Mesothelial cell of epicardium (in vitro differentiated cells): ENCODE measurements at regions not wholly inside any gene's neighbourhood (a gene's known extent, or its start where the extent isn't known, plus 50 kb on each side); places are given as distances from the start of the nearest gene placed in this dataset.

Source experiments
- DNase-seq, 2 experiments: peaks; one replicate each; pipeline ENCODE4 v3.0.0; 2021; ENCODE audit warnings: low spot score in 2 of 2; ENCODE audit not compliant: unreplicated experiment in 2 of 2
- H3K27ac Mint-ChIP-seq: 2 replicates; pipeline ENCODE4 v1.8.0; 2021; ENCODE audit warnings: mixed read lengths
- H3K27me3 Mint-ChIP-seq: 2 replicates; pipeline ENCODE4 v1.8.0; 2021; ENCODE audit warnings: low read depth, mixed read lengths
- H3K36me3 Mint-ChIP-seq: 2 replicates; pipeline ENCODE4 v1.8.0; 2021; ENCODE audit warnings: mixed read lengths
- H3K4me1 Mint-ChIP-seq: 2 replicates; pipeline ENCODE4 v1.8.0; 2021; ENCODE audit warnings: mixed read lengths
- H3K4me3 Mint-ChIP-seq: 2 replicates; pipeline ENCODE4 v1.8.0; 2021; ENCODE audit warnings: mild to moderate bottlenecking, moderate library complexity, mixed read lengths
- H3K9me3 Mint-ChIP-seq: 2 replicates; pipeline ENCODE4 v1.8.0; 2021; ENCODE audit warnings: mixed read lengths
- TF ChIP-seq, protein P1 (sequence below): fragments of 200-600 bp; sonication (generic); IDR thresholded peaks from one replicate; pipeline ENCODE4 v1.5.0; 2021; ENCODE audit warnings: antibody characterized with exemption; ENCODE audit not compliant: unreplicated experiment

DNA sequence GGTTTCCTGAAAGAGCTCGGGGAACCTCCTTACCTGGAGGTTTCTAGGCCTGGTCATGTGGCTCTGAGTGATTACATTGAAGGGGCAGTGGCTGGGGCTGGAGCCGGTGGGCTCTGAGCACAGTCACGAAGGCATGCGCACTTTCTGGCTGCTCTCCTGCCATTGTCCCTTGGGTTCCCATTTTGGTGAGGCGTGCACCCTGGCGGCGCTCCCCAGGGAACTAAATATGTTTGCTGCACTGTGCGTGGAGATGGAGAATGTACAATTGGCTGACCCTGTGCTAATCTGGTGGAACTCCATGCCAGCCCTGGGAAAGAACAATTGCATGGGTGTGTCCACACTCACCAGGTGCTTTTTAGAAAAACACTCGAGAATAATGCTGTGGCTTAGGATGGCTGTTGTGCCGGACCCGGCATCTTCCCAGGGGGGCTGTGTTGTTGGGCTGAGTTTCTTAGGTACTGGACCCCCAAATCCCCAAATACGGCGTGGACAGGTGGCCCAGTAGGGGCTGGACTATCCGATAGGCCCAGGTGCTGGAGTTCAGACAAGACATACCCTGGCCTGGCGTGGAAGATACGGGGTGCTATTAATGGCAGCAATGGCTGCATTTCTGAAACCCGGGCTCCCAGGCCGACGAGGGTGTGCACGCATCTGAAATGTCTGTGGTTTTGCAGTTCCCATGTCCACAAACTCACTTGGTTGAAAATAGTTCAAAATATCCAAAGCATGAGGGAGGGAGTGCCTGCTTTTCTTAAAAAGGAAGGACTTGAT is 230.5 kb downstream of the SEC14L1 start:
- Mint-ChIP-seq H3K4me1 (peaks cover 51% of the 10 kb centered on the region), H3K9me3 (no peaks in the 10 kb centered on the region), H3K4me3 (peak overlapping the region; percentile 66), H3K27ac (peak overlapping the region; percentile 94), H3K36me3 (no peaks in the 10 kb centered on the region), H3K27me3 (no peaks in the 10 kb centered on the region)
- TF ChIP-seq, protein P1, sequence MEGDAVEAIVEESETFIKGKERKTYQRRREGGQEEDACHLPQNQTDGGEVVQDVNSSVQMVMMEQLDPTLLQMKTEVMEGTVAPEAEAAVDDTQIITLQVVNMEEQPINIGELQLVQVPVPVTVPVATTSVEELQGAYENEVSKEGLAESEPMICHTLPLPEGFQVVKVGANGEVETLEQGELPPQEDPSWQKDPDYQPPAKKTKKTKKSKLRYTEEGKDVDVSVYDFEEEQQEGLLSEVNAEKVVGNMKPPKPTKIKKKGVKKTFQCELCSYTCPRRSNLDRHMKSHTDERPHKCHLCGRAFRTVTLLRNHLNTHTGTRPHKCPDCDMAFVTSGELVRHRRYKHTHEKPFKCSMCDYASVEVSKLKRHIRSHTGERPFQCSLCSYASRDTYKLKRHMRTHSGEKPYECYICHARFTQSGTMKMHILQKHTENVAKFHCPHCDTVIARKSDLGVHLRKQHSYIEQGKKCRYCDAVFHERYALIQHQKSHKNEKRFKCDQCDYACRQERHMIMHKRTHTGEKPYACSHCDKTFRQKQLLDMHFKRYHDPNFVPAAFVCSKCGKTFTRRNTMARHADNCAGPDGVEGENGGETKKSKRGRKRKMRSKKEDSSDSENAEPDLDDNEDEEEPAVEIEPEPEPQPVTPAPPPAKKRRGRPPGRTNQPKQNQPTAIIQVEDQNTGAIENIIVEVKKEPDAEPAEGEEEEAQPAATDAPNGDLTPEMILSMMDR, result no peak
- DNase-seq, result no peak

DNA sequence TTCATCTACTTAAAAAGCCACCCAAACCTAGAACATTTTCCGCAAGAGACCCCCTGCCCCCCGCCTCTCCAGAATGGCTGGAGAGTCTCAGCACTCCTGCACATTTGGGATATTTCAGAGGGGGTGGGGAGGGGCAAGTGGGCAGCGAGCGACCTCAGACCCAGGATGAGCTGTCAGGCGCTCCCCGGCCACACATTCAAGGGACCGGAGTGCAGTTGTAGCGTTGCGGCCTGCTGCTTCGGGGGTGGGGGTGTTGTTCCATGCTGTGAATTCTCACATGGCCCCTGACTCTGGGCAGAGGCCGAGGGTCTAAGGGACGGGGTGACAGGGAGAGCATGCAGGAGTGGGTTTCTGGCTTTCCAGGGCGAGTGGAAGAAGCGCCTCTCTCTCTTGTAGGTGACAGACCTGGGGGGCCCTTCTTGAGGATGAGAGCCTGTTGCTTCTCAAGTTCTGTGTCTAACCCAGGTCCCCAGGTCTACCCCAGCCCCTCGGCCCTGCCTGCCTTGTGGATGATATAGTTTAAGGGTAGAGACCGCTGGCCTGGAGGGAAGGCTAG is 231.2 kb downstream of the SEC14L1 start:
- peak overlapping the region; percentile 66 for H3K4me3 Mint-ChIP-seq
- no peaks in the 10 kb centered on the region for H3K9me3 Mint-ChIP-seq
- H3K36me3 Mint-ChIP-seq, result no peaks in the 10 kb centered on the region
- H3K27ac Mint-ChIP-seq, result peak overlapping the region; percentile 94
- no peak for DNase-seq
- TF ChIP-seq, protein P1, result no peak
- H3K4me1 Mint-ChIP-seq, result peaks cover 51% of the 10 kb centered on the region
- no peaks in the 10 kb centered on the region for H3K27me3 Mint-ChIP-seq

DNA sequence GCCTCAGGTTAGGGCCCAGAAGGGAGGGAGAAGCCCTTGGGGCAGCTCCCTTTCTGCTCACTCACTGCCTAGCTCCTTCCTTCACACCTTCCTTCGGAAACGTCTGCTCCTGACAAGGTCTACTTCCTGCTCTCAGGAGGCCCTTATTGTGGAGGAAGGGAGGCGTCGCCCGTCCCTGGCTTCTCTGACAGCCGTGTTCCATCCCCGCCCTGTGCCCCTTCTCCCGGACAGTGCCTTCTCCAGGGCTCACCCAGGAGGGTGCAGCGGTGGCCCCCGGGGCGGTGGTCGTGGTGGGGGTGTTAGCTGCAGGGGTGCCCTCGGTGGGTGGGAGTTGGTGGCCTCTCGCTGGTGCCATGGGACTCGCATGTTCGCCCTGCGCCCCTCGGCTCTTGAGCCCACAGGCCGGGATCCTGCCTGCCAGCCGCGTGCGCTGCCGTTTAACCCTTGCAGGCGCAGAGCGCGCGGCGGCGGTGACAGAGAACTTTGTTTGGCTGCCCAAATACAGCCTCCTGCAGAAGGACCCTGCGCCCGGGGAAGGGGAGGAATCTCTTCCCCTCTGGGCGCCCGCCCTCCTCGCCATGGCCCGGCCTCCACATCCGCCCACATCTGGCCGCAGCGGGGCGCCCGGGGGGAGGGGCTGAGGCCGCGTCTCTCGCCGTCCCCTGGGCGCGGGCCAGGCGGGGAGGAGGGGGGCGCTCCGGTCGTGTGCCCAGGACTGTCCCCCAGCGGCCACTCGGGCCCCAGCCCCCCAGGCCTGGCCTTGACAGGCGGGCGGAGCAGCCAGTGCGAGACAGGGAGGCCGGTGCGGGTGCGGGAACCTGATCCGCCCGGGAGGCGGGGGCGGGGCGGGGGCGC is 231.9 kb downstream of the SEC14L1 start:
- TF ChIP-seq, protein P1, result no peak
- DNase-seq, result peak; percentile 83 to 84
- H3K27me3 Mint-ChIP-seq, result no peaks in the 10 kb centered on the region
- H3K9me3 Mint-ChIP-seq, result no peaks in the 10 kb centered on the region
- peak overlapping the region; percentile 94 for H3K27ac Mint-ChIP-seq
- no peaks in the 10 kb centered on the region for H3K36me3 Mint-ChIP-seq
- H3K4me1 Mint-ChIP-seq, result peaks cover 56% of the 10 kb centered on the region
- H3K4me3 Mint-ChIP-seq, result peak overlapping the region; percentile 66

DNA sequence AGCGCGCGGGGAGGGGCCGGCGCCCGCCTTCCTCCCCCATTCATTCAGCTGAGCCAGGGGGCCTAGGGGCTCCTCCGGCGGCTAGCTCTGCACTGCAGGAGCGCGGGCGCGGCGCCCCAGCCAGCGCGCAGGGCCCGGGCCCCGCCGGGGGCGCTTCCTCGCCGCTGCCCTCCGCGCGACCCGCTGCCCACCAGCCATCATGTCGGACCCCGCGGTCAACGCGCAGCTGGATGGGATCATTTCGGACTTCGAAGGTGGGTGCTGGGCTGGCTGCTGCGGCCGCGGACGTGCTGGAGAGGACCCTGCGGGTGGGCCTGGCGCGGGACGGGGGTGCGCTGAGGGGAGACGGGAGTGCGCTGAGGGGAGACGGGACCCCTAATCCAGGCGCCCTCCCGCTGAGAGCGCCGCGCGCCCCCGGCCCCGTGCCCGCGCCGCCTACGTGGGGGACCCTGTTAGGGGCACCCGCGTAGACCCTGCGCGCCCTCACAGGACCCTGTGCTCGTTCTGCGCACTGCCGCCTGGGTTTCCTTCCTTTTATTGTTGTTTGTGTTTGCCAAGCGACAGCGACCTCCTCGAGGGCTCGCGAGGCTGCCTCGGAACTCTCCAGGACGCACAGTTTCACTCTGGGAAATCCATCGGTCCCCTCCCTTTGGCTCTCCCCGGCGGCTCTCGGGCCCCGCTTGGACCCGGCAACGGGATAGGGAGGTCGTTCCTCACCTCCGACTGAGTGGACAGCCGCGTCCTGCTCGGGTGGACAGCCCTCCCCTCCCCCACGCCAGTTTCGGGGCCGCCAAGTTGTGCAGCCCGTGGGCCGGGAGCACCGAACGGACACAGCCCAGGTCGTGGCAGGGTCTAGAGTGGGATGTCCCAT is 232.8 kb downstream of the SEC14L1 start:
- Mint-ChIP-seq H3K27me3 (no peaks in the 10 kb centered on the region), H3K4me1 (peaks cover 60% of the 10 kb centered on the region), H3K36me3 (no peaks in the 10 kb centered on the region), H3K27ac (peak overlapping the region; percentile 99), H3K9me3 (no peaks in the 10 kb centered on the region), H3K4me3 (peak overlapping the region; percentile 98)
- peak in 1 of 2 experiments; percentile 67 for DNase-seq
- TF ChIP-seq, protein P1, result no peak
